H9 (cell line): ENCODE measurements at regions not wholly inside any gene's neighbourhood (a gene's known extent, or its start where the extent isn't known, plus 50 kb on each side); places are given as distances from the start of the nearest gene placed in this dataset.
A peak's percentile ranks its signal among the peaks of the same experiment; 100 is the strongest.

ENCODE experiments used
- DNase-seq: peaks from one replicate; pipeline ENCODE4 v3.0.0-alpha.2; 2017
- H2AFZ ChIP-seq: one replicate; pipeline ENCODE4 v1.6.1; 2013; ENCODE audit warnings: mild to moderate bottlenecking, low read length, control low read depth, moderate library complexity
- H2AK5ac ChIP-seq: 2 replicates; pipeline ENCODE4 v1.6.1; 2013; ENCODE audit warnings: low read length, control low read depth, mixed read lengths; ENCODE audit not compliant: insufficient read length
- H2BK120ac ChIP-seq: one replicate; pipeline ENCODE4 v1.6.1; 2013; ENCODE audit warnings: low read depth, mild to moderate bottlenecking, low read length, control low read depth, inconsistent platforms; ENCODE audit not compliant: poor library complexity, severe bottlenecking
- H2BK12ac ChIP-seq: 2 replicates; pipeline ENCODE4 v1.6.1; 2013; ENCODE audit warnings: low read length, control low read depth, mixed read lengths, low read depth; ENCODE audit not compliant: insufficient read length
- H2BK15ac ChIP-seq: 2 replicates; pipeline ENCODE4 v1.6.1; 2013; ENCODE audit warnings: low read depth, low read length, control low read depth
- H2BK20ac ChIP-seq: one replicate; pipeline ENCODE4 v1.6.1; 2013; ENCODE audit warnings: low read depth, mild to moderate bottlenecking, low read length, control low read depth, inconsistent platforms; ENCODE audit not compliant: poor library complexity, severe bottlenecking
- H2BK5ac ChIP-seq: 2 replicates; pipeline ENCODE4 v1.6.1; 2013; ENCODE audit warnings: low read length, control low read depth, mixed read lengths; ENCODE audit not compliant: insufficient read length
- H3K14ac ChIP-seq: 2 replicates; pipeline ENCODE4 v1.6.1; 2013; ENCODE audit warnings: low read length, control low read depth; ENCODE audit not compliant: insufficient read depth
- H3K18ac ChIP-seq: 2 replicates; pipeline ENCODE4 v1.6.1; 2013; ENCODE audit warnings: low read depth, mild to moderate bottlenecking, mixed read lengths, low read length, control low read depth; ENCODE audit not compliant: insufficient read length
- H3K23ac ChIP-seq: 2 replicates; pipeline ENCODE4 v1.6.1; 2013; ENCODE audit warnings: low read length, control low read depth, mixed read lengths, low read depth; ENCODE audit not compliant: insufficient read length
- H3K23me2 ChIP-seq: 2 replicates; pipeline ENCODE4 v1.6.1; 2013; ENCODE audit warnings: low read depth, mild to moderate bottlenecking, mixed read lengths, low read length, control low read depth; ENCODE audit not compliant: insufficient read length, poor library complexity, severe bottlenecking
- H3K27ac ChIP-seq: 2 replicates; pipeline ENCODE4 v1.5.1; 2013; ENCODE audit warnings: low read length, control low read depth, mixed read lengths, low read depth; ENCODE audit not compliant: insufficient read length
- H3K27me3 ChIP-seq: 2 replicates; pipeline ENCODE4 v1.6.1; 2013; ENCODE audit warnings: low read length, control low read depth, inconsistent platforms; ENCODE audit not compliant: insufficient read depth
- H3K4ac ChIP-seq: 2 replicates; pipeline ENCODE4 v1.6.1; 2013; ENCODE audit warnings: low read depth, mild to moderate bottlenecking, control low read depth, inconsistent platforms, low read length, moderate library complexity
- H3K4me1 ChIP-seq: 2 replicates; pipeline ENCODE4 v1.6.1; 2013; ENCODE audit warnings: low read length, control low read depth, inconsistent platforms; ENCODE audit not compliant: insufficient read depth
- H3K4me2 ChIP-seq: 2 replicates; pipeline ENCODE4 v1.6.1; 2013; ENCODE audit warnings: low read length, control low read depth, mixed read lengths; ENCODE audit not compliant: insufficient read length, insufficient read depth
- H3K56ac ChIP-seq: 2 replicates; pipeline ENCODE4 v1.6.1; 2013; ENCODE audit warnings: low read depth, mild to moderate bottlenecking, mixed read lengths, low read length, control low read depth; ENCODE audit not compliant: insufficient read length
- H3K79me1 ChIP-seq: 2 replicates; pipeline ENCODE4 v1.6.1; 2013; ENCODE audit warnings: low read depth, mild to moderate bottlenecking, moderate library complexity, low read length, control low read depth, inconsistent platforms; ENCODE audit not compliant: insufficient read depth, poor library complexity, severe bottlenecking
- H3K79me2 ChIP-seq: 2 replicates; pipeline ENCODE4 v1.6.1; 2013; ENCODE audit warnings: low read length, control low read depth, inconsistent platforms; ENCODE audit not compliant: insufficient read depth
- H3K9ac ChIP-seq: 2 replicates; pipeline ENCODE4 v1.6.1; 2013; ENCODE audit warnings: low read length, control low read depth, mixed read lengths; ENCODE audit not compliant: insufficient read length; ENCODE audit errors: extremely low read depth
- H3K9me3 ChIP-seq: one replicate; pipeline ENCODE4 v1.6.1; 2013; ENCODE audit warnings: low read depth, low read length, inconsistent platforms; ENCODE audit not compliant: control insufficient read depth
- H3T11ph ChIP-seq: one replicate; pipeline ENCODE4 v1.6.1; 2013; ENCODE audit warnings: mild to moderate bottlenecking, low read length, control low read depth, inconsistent platforms
- H4K20me1 ChIP-seq: one replicate; pipeline ENCODE4 v1.6.1; 2013; ENCODE audit not compliant: control insufficient read depth, insufficient read length, insufficient read depth
- H4K5ac ChIP-seq: 2 replicates; pipeline ENCODE4 v1.6.1; 2013; ENCODE audit warnings: low read depth, mild to moderate bottlenecking, mixed read lengths, low read length, control low read depth; ENCODE audit not compliant: insufficient read length
- H4K8ac ChIP-seq: replicated peaks from 2 replicates; pipeline ENCODE4 v1.6.1; 2013; ENCODE audit warnings: low read length, control low read depth, mixed read lengths, low read depth; ENCODE audit not compliant: insufficient read length
- H4K91ac ChIP-seq: 2 replicates; pipeline ENCODE4 v1.6.1; 2013; ENCODE audit warnings: low read depth, mild to moderate bottlenecking, moderate library complexity, mixed read lengths, low read length, control low read depth; ENCODE audit not compliant: insufficient read length
- H3K27ac Mint-ChIP-seq, 3 experiments: 2 replicates in 2 of 3; 3 replicates in 1 of 3; pipeline ENCODE4 v1.8.0; 2020 to 2021; ENCODE audit warnings: mixed read lengths in 3 of 3, mild to moderate bottlenecking in 1 of 3, moderate library complexity in 1 of 3
- H3K27me3 Mint-ChIP-seq: 2 replicates; pipeline ENCODE4 v1.8.0; 2021; ENCODE audit warnings: low read depth, mild to moderate bottlenecking, moderate library complexity, mixed read lengths
- H3K36me3 Mint-ChIP-seq, 3 experiments: 2 replicates in 2 of 3; 3 replicates in 1 of 3; pipeline ENCODE4 v1.8.0; 2020 to 2021; ENCODE audit warnings: low read depth in 3 of 3, mixed read lengths in 3 of 3; ENCODE audit not compliant: insufficient read depth in 1 of 3
- H3K4me1 Mint-ChIP-seq, 2 experiments: 2 replicates each; pipeline ENCODE4 v1.8.0; 2020; ENCODE audit warnings: mixed read lengths in 2 of 2
- H3K4me3 Mint-ChIP-seq, 2 experiments: 2 replicates in 1 of 2; 3 replicates in 1 of 2; pipeline ENCODE4 v1.8.0; 2020 to 2021; ENCODE audit warnings: mild to moderate bottlenecking in 2 of 2, mixed read lengths in 2 of 2, moderate library complexity in 1 of 2
- H3K9me3 Mint-ChIP-seq, 2 experiments: 2 replicates in 1 of 2; 3 replicates in 1 of 2; pipeline ENCODE4 v1.8.0; 2020; ENCODE audit warnings: mild to moderate bottlenecking in 2 of 2, mixed read lengths in 2 of 2, moderate library complexity in 1 of 2
- CTCF ChIP-seq: fragments of 200-600 bp; sonication (generic); conservative IDR thresholded peaks from 3 replicates; pipeline ENCODE4 v1.8.0; 2021; ENCODE audit warnings: antibody characterized with exemption, mild to moderate bottlenecking
- WGBS: extraction: QIAGEN DNeasy Blood & Tissue Kit; methylation state at CpG from one replicate; pipeline ENCODE4 v1.1.7; 2013; ENCODE audit warnings: missing lambda C conversion rate, low lambda C conversion rate, mixed read lengths; ENCODE audit not compliant: insufficient read length; ENCODE audit errors: extremely low coverage; 5-methylcytosine and 5-hydroxymethylcytosine counted together

GRCh38 chr1:209156991-209157390 is 426.5 kb upstream of the CAMK1G start:
- H3K23me2 ChIP-seq: no peaks in the 10 kb centered on the region
- H4K91ac ChIP-seq: no peak overlapping the region
- no peak overlapping the region for H4K5ac ChIP-seq
- Mint-ChIP-seq H3K36me3 (no peaks in the 10 kb centered on the region), H3K4me3 (peak overlapping the region in 1 of 2 experiments; percentile 6; a peak in 2 of 5 replicates), H3K4me1 (peaks cover 51 to 64% of the 10 kb centered on the region in 2 experiments), H3K27me3 (no peaks in the 10 kb centered on the region), H3K9me3 (no peaks in the 10 kb centered on the region), H3K27ac (peak overlapping the region; percentile 0 to 95 (median 81))
- H3K27ac ChIP-seq: peak overlapping the region; percentile 65
- peaks cover 14% of the 10 kb centered on the region; the same call in 1 of the 2 replicates for H3K4me1 ChIP-seq
- H2BK5ac ChIP-seq: no peak overlapping the region
- H3K79me2 ChIP-seq: no peaks in the 10 kb centered on the region
- no peak overlapping the region for H2AK5ac ChIP-seq
- H2BK120ac ChIP-seq: no peak overlapping the region
- no peak for TF ChIP-seq CTCF
- H3K79me1 ChIP-seq: no peaks in the 10 kb centered on the region
- no peaks in the 10 kb centered on the region for H4K20me1 ChIP-seq
- H3K9ac ChIP-seq: no peak overlapping the region
- no peak overlapping the region for H3K23ac ChIP-seq
- no peak overlapping the region for H3K56ac ChIP-seq
- no peak overlapping the region for H2BK20ac ChIP-seq
- no peak overlapping the region for H3K4me2 ChIP-seq
- H3K14ac ChIP-seq: no peak overlapping the region
- no CpG with 5 or more reads among the region's 4 CpGs for WGBS
- no peak overlapping the region for H2AFZ ChIP-seq
- H3K18ac ChIP-seq: no peak overlapping the region
- no peak for DNase-seq
- H4K8ac ChIP-seq: no peak overlapping the region
- no peak overlapping the region for H2BK12ac ChIP-seq
- H2BK15ac ChIP-seq: no peak overlapping the region
- H3K4ac ChIP-seq: no peak overlapping the region
- no peak overlapping the region for H3T11ph ChIP-seq
- no peaks in the 10 kb centered on the region for H3K9me3 ChIP-seq
- H3K27me3 ChIP-seq: no peaks in the 10 kb centered on the region
